ENCODE measurements at regions not wholly inside any gene's neighbourhood (a gene's known extent, or its start where the extent isn't known, plus 50 kb on each side); places are given as distances from the start of the nearest gene placed in this dataset.

DNA sequence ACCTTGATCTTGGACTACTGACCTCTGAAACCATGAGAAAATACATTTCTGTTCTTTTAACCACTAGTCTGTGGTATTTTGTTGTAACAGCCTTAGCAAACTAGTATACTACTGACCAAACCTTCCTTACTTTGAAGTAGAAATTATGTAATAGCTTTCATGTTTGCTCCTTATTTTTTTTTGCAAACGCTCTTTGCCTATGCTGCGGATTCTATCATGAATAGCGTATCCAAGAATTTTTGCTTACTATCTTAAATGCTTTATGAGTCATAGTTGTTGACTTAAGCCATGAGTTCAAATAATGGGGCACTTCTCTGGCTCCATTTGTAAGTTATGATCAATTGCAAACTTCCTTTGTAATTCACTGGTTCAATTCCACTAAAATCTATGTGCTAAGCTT, 154.8 kb upstream of the CYLC2 start:
- Histone ChIP-seq H3K4me3 (no peak overlapping the region), H3K27ac (no peak overlapping the region), H3K36me3 (no peaks in the 10 kb centered on the region), H3K9me3 (no peaks in the 10 kb centered on the region), H3K27me3 (no peaks in the 10 kb centered on the region), H3K4me1 (peaks cover 0 to 39% (median 17%) of the 10 kb centered on the region in 4 donors)
- intact Hi-C loops (cut with DNase I; ENCODE audit: low total_unique reads) (no loop called here), in situ Hi-C loops (cut with MboI; ENCODE audit: low pct_ligation_motif_present in 1 of 4, low pct_unique_long_range_greater_than_20kb in 1 of 4, low sequenced_read_pairs in 3 of 4) (no loop called here)
- no peak for DNase-seq
- TF ChIP-seq EP300 (IDR thresholded peaks at IDR 0.05; ENCODE audit: low read depth) = no peak
- TF ChIP-seq POLR2AphosphoS5 (IDR thresholded peaks at IDR 0.05) = no peak
- TF ChIP-seq POLR2A (IDR thresholded peaks at IDR 0.05) = no peak
- no peak for TF ChIP-seq CTCF (IDR thresholded peaks at IDR 0.05)
- 57 to 73% methylated on average over 2 to 3 of the region's 3 CpGs for WGBS, 2 donors (ENCODE audit: low coverage in 1 of 2)

DNA sequence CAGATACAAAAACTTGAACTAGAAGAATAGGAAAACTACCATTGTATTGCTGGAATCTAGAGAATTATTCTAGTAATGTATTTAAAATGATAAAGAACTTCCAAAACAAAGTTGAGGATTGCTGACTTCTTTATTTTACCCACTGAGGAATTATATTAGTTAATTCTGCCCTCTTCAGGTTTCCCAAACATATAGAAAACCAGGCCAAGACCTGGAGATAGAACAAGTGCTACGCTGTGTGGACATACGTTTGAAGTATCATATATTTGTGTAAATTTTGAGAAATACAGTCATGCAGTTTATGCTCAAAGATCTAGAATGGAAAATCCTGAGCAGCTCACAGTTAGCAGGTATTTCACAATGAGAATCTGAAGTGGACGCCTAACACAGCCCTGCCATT, 162.3 kb upstream of the CYLC2 start:
- DNase-seq = no peak
- no peak overlapping the region for H3K4me3 ChIP-seq
- no peaks in the 10 kb centered on the region for H3K36me3 ChIP-seq
- no peaks in the 10 kb centered on the region for H3K27me3 ChIP-seq
- H3K9me3 ChIP-seq = no peaks in the 10 kb centered on the region
- intact Hi-C loops (cut with DNase I; ENCODE audit: low total_unique reads) (no loop called here), in situ Hi-C loops (cut with MboI; ENCODE audit: low pct_ligation_motif_present in 1 of 4, low pct_unique_long_range_greater_than_20kb in 1 of 4, low sequenced_read_pairs in 3 of 4) (no loop called here)
- WGBS, 2 donors (ENCODE audit: low coverage in 1 of 2) = 70 to 81% methylated on average over 3 of the region's 3 CpGs
- TF ChIP-seq POLR2AphosphoS5 (IDR thresholded peaks at IDR 0.05) = no peak
- TF ChIP-seq EP300 (IDR thresholded peaks at IDR 0.05; ENCODE audit: low read depth) = no peak
- TF ChIP-seq CTCF (IDR thresholded peaks at IDR 0.05) = no peak
- no peak for TF ChIP-seq POLR2A (IDR thresholded peaks at IDR 0.05)
- peaks cover 0 to 3% (median 0%) of the 10 kb centered on the region in 4 donors for H3K4me1 ChIP-seq
- H3K27ac ChIP-seq = no peak overlapping the region

- in situ Hi-C loops (cut with MboI; ENCODE audit: low pct_ligation_motif_present in 1 of 4, low pct_unique_long_range_greater_than_20kb in 1 of 4, low sequenced_read_pairs in 3 of 4) (no loop called here), intact Hi-C loops (cut with DNase I; ENCODE audit: low total_unique reads) (no loop called here)
- H3K27me3 ChIP-seq = no peaks in the 10 kb centered on the region
- WGBS, 2 donors (ENCODE audit: low coverage in 1 of 2) = 62 to 65% methylated on average over 3 to 5 of the region's 5 CpGs
- no peaks in the 10 kb centered on the region for H3K4me1 ChIP-seq
- H3K9me3 ChIP-seq = no peaks in the 10 kb centered on the region
- no peak overlapping the region for H3K27ac ChIP-seq
- no peak for DNase-seq
- TF ChIP-seq POLR2A (IDR thresholded peaks at IDR 0.05) (no peak), CTCF (IDR thresholded peaks at IDR 0.05) (no peak), POLR2AphosphoS5 (IDR thresholded peaks at IDR 0.05) (no peak), EP300 (IDR thresholded peaks at IDR 0.05; ENCODE audit: low read depth) (no peak)
- no peak overlapping the region for H3K4me3 ChIP-seq
- no peaks in the 10 kb centered on the region for H3K36me3 ChIP-seq
Observed at GRCh38 chr9:102796244-102796643, 198.9 kb upstream of the CYLC2 start.

- intact Hi-C loops (cut with DNase I; ENCODE audit: low total_unique reads) = no loop called here
- no peak overlapping the region for H3K4me3 ChIP-seq
- H3K9me3 ChIP-seq = no peaks in the 10 kb centered on the region
- no peak for DNase-seq
- no peak overlapping the region for H3K27ac ChIP-seq
- H3K27me3 ChIP-seq = no peaks in the 10 kb centered on the region
- in situ Hi-C loops (cut with MboI; ENCODE audit: low pct_ligation_motif_present in 1 of 4, low pct_unique_long_range_greater_than_20kb in 1 of 4, low sequenced_read_pairs in 3 of 4) = no loop called here
- H3K36me3 ChIP-seq = no peaks in the 10 kb centered on the region
- no peaks in the 10 kb centered on the region for H3K4me1 ChIP-seq
- TF ChIP-seq EP300 (IDR thresholded peaks at IDR 0.05; ENCODE audit: low read depth) (no peak), CTCF (IDR thresholded peaks at IDR 0.05) (no peak), POLR2A (IDR thresholded peaks at IDR 0.05) (no peak), POLR2AphosphoS5 (IDR thresholded peaks at IDR 0.05) (no peak)
Observed at GRCh38 chr9:102795532-102795931, 199.6 kb upstream of the CYLC2 start.

Data from transverse colon (tissue), 4 donors.